Peyer's patch (tissue), 4 donors: ENCODE measurements at regions not wholly inside any gene's neighbourhood (a gene's known extent, or its start where the extent isn't known, plus 50 kb on each side); places are given as distances from the start of the nearest gene placed in this dataset.

Experiments used
- DNase-seq, 3 donors: peaks; one replicate each; pipeline ENCODE4 v3.0.0-alpha.2; 2017 to 2019
- H3K27ac ChIP-seq, 4 donors: fragments of 200-600 bp; sonication (generic); one replicate each; pipeline ENCODE4 v1.5.1; 2016 to 2019
- H3K27me3 ChIP-seq, 2 donors: fragments of 200-600 bp; sonication (generic); one replicate each; pipeline ENCODE4 v1.5.1; 2019
- H3K36me3 ChIP-seq, 3 donors: fragments of 200-600 bp; sonication (generic); one replicate each; pipeline ENCODE4 v1.5.1; 2016 to 2019
- H3K4me1 ChIP-seq, 4 donors: fragments of 200-600 bp; sonication (generic); one replicate each; pipeline ENCODE4 v1.5.1; 2016 to 2019
- H3K4me3 ChIP-seq, 4 donors: fragments of 200-600 bp; sonication (generic); 1 replicate in 3 of 4; 2 replicates in 1 of 4; pipeline ENCODE4 v1.5.1; 2016 to 2019; ENCODE audit warnings: mild to moderate bottlenecking in 1 of 4
- H3K9me3 ChIP-seq, 4 donors: fragments of 200-600 bp; sonication (generic); one replicate each; pipeline ENCODE4 v1.5.1; 2016 to 2019; ENCODE audit warnings: mild to moderate bottlenecking in 1 of 4
- CTCF ChIP-seq, 6 experiments: fragments of 450-650 bp in 4 of 6; fragments of 200-600 bp in 2 of 6; sonication (generic) in 1 of 6; IDR thresholded peaks; one replicate each; pipeline ENCODE4 v1.5.1; 2017 to 2019; ENCODE audit warnings: antibody characterized with exemption in 6 of 6, mild to moderate bottlenecking in 3 of 6, moderate library complexity in 1 of 6
- POLR2A ChIP-seq, 2 donors: fragments of 450-650 bp; IDR thresholded peaks; one replicate each; pipeline ENCODE4 v1.5.1; 2017; ENCODE audit warnings: antibody characterized with exemption in 2 of 2, mild to moderate bottlenecking in 2 of 2, moderate library complexity in 2 of 2

DNA sequence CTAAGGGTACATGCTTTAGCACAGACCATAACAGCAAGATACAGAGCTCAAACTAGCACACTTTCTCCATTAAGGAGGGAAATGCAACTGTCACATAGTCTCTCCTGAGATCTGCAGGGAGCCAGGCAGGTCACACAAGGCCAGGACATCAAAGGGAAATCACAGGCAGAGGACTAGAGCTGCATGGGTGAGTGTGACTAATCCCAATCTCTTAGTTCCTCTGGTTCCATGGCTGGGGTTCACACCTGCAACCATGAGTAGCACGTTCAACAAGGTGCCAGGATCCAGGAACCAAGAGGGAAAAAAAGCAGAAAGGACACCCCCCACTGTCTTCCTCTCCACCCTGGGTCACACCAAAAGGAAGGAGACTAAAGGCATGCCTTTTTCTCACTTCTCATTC, 296.5 kb upstream of the STEAP1 start:
- Histone ChIP-seq H3K9me3 (peaks cover 0 to 2% (median 0%) of the 10 kb centered on the region in 4 donors), H3K36me3 (no peaks in the 10 kb centered on the region), H3K27me3 (no peaks in the 10 kb centered on the region), H3K4me1 (no peaks in the 10 kb centered on the region), H3K4me3 (no peak overlapping the region), H3K27ac (no peak overlapping the region)
- no peak for DNase-seq
- TF ChIP-seq CTCF (IDR thresholded peaks at IDR 0.05): no peak
- TF ChIP-seq POLR2A (IDR thresholded peaks at IDR 0.05): no peak

- TF ChIP-seq POLR2A (IDR thresholded peaks at IDR 0.05): no peak
- no peak for TF ChIP-seq CTCF (IDR thresholded peaks at IDR 0.05)
- H3K36me3 ChIP-seq: no peaks in the 10 kb centered on the region
- no peak overlapping the region for H3K4me3 ChIP-seq
- no peaks in the 10 kb centered on the region for H3K27me3 ChIP-seq
- H3K27ac ChIP-seq: no peak overlapping the region
- DNase-seq: no peak
- H3K4me1 ChIP-seq: no peaks in the 10 kb centered on the region
- H3K9me3 ChIP-seq: no peaks in the 10 kb centered on the region
Measured at GRCh38 chr7:89887489-89887888, 266.8 kb upstream of the STEAP1 start.

DNA sequence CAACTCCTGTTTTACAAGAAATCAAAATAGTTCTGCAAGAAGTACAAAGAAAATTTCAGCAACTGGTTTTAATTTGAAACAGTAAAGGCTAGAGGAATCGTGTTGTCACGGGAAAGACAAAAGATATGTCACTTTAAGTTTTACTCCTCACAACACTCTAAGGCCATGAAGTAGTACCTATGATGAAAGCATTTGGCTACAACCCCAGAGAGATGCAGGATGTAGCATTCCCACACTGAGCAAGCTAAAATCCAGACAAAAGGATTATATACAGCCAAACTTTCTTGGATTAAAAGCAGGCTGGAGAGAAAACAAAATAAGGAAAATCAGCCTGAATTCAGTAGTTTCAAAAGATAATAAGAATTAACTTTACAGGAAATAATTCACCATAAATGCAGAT, 245.5 kb upstream of the STEAP1 start:
- H3K27me3 ChIP-seq: no peaks in the 10 kb centered on the region
- H3K36me3 ChIP-seq: no peaks in the 10 kb centered on the region
- TF ChIP-seq CTCF (IDR thresholded peaks at IDR 0.05) (no peak), POLR2A (IDR thresholded peaks at IDR 0.05) (no peak)
- no peak overlapping the region for H3K4me3 ChIP-seq
- no peaks in the 10 kb centered on the region for H3K9me3 ChIP-seq
- no peaks in the 10 kb centered on the region for H3K4me1 ChIP-seq
- no peak for DNase-seq
- no peak overlapping the region for H3K27ac ChIP-seq

DNA sequence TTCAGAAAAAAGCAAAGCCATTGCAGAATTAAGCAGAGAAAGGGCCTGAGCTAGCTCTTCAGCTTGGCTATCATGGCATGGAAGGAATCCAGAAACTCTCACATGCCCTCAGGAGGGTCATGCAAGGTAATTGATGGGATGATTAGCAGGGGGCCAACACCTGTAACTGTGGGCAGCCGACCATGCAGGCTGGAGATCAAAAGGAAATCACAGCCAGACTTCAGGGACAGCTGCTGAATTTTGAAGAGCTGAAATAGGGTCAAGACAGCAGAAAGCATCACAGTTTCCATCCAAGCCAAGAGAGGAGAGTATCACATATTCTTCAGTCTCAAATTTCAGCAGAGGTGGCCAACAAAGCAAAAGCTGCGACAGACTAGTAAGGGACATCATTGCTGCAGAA, 239.6 kb upstream of the STEAP1 start:
- Histone ChIP-seq H3K27me3 (no peaks in the 10 kb centered on the region), H3K4me3 (no peak overlapping the region), H3K9me3 (no peaks in the 10 kb centered on the region), H3K36me3 (no peaks in the 10 kb centered on the region), H3K4me1 (no peaks in the 10 kb centered on the region), H3K27ac (no peak overlapping the region)
- TF ChIP-seq CTCF (IDR thresholded peaks at IDR 0.05) (no peak), POLR2A (IDR thresholded peaks at IDR 0.05) (no peak)
- DNase-seq: no peak

- no peak for DNase-seq
- H3K36me3 ChIP-seq: no peaks in the 10 kb centered on the region
- TF ChIP-seq POLR2A (IDR thresholded peaks at IDR 0.05) (no peak), CTCF (IDR thresholded peaks at IDR 0.05) (no peak)
- H3K4me3 ChIP-seq: no peak overlapping the region
- H3K27ac ChIP-seq: no peak overlapping the region
- H3K27me3 ChIP-seq: no peaks in the 10 kb centered on the region
- H3K4me1 ChIP-seq: no peaks in the 10 kb centered on the region
- peaks cover 0 to 3% (median 0%) of the 10 kb centered on the region in 4 donors for H3K9me3 ChIP-seq
Measured at GRCh38 chr7:89926194-89926593, 228.1 kb upstream of the STEAP1 start.

GRCh38 chr7:89926701-89927100, 227.6 kb upstream of the STEAP1 start:
- H3K9me3 ChIP-seq: peaks cover 0 to 3% (median 0%) of the 10 kb centered on the region in 4 donors
- no peak for DNase-seq
- no peak overlapping the region for H3K27ac ChIP-seq
- H3K36me3 ChIP-seq: no peaks in the 10 kb centered on the region
- H3K4me3 ChIP-seq: no peak overlapping the region
- H3K4me1 ChIP-seq: no peaks in the 10 kb centered on the region
- no peaks in the 10 kb centered on the region for H3K27me3 ChIP-seq
- TF ChIP-seq CTCF (IDR thresholded peaks at IDR 0.05): no peak
- no peak for TF ChIP-seq POLR2A (IDR thresholded peaks at IDR 0.05)
